Stimulated activated CD8-positive, alpha-beta memory T cell treated with anti-CD3 and anti-CD28 coated beads, Interleukin-12 subunit alpha, Interleukin-12 subunit beta, amount 100 ng/mL, for 24 hours (primary cell): ENCODE measurements at regions not wholly inside any gene's neighbourhood (a gene's known extent, or its start where the extent isn't known, plus 50 kb on each side); places are given as distances from the start of the nearest gene placed in this dataset.
"Not testable (repeated sequence)": the region's sequence is repeated elsewhere in the genome, so short reads cannot be mapped to it uniquely, and the experiment has no call there.

Experiments used
- DNase-seq: peaks from one replicate; pipeline ENCODE4 v3.0.0-alpha.2; 2020; ENCODE audit errors: extremely low read depth

DNA sequence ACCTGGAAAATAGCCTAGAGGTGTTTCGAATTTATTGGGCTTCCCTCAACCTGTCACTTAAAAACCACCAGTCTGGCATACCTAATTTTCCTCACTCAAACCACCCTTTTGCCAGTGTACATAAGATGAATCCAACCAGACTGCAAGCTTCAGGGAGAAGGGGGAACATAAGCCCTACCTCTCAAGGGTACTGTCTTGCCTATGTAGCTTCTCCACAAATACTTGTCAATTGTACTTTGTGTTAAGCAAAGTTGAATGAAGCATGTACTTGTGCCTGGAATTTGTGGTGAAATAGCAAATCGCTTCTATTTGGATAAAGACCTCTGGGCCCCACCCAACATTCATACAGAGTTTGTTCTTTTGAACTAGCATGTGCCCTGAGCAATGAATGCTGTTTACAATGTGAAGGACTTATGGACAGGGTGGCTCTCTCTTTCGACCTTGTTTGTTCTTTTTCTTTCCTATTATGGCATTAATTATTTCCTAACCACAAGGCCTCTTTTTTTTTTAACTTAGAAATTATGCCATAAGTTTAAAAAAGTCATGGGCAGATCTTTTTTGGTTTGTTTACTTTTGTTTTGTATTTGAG lies 580.2 kb downstream of the EBF1 start:
- no peak for DNase-seq

DNA sequence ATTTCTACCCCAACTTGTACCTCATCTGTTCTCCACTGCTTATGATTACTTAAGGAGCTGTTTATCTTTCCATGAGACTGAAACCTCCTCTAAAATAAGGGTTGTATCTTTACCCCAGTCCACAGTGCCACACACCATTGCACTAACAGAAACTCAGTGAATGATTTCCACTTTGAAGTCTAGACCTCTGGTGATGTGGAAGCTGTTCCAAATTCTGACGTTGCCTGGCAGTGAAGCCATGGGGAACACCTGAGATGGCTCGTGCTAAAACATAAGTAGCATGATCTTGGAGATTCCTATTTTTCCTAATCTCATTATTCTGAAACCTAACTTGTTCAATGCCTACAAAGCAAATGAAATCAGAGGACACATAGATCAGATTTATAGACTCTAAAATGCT lies 583.2 kb downstream of the EBF1 start:
- DNase-seq, result no peak

DNA sequence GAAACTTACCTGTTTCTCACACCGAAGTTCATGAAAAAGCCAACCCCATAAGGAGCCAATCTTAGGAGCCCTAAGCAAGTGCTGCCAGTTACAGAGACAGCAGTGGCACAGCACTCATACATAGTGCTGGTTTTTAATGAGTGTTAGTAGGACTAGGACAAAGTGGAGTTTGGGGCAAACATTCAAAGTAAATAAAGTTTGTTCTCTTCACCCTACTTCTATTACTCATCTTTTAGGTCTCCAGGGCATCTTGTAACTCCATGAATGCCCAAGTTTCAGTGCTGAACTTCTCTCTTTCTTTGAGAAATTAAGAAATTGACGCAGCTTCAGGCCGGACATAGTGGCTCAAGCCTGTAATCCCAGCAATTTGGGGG lies 584.7 kb downstream of the EBF1 start:
- DNase-seq, result no peak

DNA sequence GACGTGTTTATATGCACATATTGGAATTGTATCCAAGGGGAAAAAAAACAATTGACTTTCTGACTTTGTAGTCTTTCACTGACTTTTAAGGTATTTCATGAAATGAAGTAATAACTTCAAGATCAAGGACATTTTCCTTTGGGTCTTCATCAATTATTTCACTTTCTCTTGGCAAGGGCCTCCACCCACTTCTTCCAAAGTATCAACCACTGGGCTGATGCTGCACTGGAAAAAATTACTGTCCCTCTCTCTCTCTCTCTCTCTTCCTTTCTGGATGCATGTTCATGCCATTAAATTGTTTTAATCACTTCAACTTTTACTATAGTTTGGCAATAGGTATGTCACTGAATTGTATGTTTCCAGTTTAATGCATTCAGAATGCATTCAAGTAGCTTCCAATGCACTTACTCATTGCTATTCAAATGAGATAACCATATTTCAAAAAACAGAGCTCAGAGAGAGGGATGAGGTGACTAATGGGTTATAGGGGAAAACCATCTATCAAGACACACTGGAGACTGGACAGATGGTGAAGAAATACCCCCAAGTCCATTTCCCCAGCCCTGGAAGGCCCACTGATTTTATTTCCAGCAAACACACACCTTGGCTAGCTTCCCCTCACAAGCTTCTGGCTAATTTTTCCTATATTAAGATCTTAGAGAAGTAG lies 585.3 kb downstream of the EBF1 start:
- DNase-seq, result no peak

DNA sequence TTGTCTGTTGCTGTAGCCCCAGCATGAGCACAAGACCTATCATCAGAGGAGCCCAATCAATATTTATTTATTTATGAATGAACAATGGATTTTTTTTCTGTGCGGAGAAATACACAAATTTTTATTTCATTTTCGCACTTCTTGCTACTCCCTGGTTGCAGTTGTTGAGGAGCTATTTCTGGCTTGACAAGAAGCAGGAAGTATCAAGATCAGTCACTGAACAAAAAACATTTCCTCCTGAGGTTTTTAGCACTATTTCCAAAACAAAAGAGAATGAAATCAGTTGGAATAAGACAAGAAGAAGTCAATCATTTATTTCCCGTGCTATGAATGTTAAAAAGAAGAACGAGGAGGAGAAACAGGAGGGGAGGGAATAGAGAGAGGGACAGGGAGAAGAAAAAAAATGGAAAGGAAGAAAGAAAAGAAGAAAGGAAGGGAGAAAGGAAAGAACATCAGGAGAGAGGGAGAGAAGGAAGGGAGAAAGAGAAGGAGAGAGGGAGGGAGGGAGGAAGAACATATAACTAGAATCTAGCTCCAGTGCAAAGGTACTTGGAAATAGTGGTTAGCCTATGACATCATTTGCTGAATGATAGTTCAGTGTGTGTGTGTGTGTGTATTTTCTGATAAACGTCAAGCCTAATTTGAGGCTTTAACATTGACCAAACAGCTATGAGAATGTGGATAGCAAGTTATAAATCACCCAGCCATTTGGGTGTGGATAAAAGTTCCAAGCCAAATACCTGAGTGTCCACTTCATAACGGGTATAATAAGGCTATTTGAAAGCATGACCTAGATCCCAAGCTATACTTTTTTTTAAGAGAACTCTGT lies 586.0 kb downstream of the EBF1 start:
- DNase-seq, result no peak

DNA sequence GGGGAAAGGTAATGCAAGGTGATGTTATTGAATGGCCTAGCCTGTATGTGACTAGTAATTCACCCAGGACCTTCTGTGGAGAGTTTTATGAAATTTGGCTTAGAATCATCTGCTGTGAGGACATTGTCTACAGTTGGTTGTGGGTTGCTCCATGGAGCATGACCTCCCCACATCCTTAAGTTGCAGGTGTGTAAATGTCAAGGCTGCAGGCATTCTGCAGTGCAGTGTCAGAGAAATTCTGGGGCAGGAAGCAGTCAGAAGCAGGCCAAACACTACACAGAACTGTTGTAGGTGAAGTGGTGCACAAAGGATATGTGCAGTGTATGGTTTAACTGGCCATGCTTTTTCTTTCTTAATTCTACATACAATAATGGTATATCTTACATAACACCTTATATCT lies 588.3 kb downstream of the EBF1 start:
- no peak for DNase-seq

DNA sequence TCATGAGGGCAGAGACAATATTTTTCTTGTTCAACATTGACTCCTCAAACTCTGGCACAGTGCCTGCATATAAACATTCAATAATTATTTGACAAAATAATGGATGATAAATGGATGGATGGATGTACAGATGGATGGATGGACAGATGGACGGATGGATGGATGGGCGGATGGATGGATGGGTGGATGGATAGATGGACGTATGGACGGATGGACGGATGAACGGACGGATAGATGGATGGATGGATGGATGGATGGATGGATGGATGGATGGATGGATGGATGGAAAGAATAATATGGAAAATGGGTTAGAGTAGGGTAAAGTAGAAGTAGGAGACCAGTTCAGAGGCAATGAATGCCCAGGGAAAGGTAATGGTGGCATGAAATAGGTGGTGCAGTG lies 589.2 kb downstream of the EBF1 start:
- no peak for DNase-seq

DNA sequence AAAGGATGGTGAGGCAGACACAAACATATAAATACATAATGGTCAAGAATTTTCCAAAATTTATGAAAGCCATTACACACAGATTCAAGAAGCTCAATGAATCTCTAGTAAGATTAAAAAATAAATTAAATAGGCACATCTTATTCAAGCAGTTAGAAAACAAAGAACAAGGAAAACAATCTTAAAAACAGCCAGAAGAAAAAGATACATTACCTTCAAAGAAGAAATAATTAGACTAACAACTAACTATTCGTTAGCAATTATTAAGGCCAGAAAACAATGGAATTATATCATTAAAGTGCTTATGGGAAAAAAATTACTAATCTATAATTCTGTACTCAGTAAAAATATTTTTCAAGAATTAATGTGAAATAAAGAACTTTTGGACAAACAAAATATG lies 593.1 kb downstream of the EBF1 start:
- DNase-seq, result no peak

DNA sequence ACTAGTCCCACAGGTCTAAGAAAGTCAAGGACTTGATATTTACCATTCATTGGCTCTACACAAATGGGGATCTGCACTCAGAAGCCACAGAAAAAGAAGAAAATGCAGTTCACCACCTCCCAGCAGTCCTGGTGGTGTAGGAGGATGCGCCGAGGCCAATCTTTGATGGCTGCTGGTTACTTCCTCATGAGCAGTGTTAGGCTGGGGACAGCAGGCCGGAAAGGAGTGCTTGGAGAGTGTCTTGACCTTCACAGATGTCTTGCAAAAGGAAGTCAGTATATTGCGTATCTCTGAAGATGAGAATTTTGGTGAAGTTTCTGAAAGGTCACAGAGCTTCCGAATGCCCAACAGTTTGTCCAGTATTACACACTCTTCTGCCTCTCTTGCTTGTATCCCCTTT lies 597.0 kb downstream of the EBF1 start:
- DNase-seq, result no peak

DNA sequence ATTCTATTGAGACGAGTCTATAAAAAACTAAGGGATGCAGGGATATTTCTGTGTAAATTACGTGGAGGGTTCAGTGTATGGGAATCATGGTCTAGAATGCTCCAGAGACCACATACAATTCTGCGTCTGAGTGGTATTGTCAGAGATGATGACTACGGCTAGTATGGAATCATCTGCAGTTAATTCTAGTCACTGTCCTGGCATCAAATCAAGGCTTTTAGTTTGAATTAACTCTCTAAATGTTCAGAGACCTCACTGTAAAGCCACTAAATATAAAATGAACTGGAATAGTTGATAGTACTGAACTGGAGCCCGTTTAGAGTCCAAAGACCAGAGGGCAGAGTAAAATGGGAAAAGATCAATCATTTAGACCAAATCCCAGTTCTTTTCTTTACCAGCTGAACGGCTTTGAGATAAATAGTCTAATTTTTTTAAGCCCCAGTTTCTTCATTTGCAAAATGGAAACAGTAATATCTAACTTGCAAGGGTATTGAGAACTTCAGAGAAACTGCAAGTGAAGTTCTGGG lies 599.8 kb downstream of the EBF1 start:
- DNase-seq, result no peak

DNA sequence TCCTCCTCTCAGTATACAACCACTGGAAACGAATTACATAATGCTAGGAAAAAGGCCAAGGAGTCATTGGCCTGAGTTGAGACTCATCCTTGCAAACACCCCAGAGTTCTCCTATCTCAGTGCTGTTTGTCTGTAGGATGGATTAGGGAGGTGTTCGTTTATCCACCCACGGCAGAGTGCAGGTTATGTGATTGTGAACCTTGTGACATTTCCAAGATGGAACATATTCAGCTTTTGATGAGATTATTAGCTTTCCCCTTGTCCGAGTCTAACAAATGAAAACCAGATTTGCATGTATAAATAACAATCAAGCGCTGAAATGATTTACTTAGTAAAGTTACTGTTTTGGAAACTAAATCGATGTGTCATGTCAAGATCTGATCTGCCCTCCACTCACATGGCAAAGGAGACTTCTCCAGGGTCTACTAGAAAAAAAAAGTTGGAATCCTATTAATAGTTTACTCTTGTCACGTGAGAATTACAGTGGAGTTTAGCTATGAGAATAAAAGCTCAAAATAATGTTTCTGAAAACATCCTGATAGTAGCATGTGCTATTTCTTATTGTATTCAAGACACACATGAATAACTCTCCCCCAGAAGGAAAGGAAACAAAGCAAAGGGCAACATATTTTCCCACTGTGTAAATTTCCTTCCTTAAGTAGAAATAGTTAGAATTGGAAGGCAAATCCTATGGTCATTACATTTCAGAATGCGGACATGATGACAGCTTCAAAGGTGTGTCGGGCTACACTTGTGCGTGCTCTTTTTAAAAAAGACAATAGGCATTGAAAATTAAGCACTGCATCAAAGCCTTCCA lies 600.4 kb downstream of the EBF1 start:
- no peak for DNase-seq

DNA sequence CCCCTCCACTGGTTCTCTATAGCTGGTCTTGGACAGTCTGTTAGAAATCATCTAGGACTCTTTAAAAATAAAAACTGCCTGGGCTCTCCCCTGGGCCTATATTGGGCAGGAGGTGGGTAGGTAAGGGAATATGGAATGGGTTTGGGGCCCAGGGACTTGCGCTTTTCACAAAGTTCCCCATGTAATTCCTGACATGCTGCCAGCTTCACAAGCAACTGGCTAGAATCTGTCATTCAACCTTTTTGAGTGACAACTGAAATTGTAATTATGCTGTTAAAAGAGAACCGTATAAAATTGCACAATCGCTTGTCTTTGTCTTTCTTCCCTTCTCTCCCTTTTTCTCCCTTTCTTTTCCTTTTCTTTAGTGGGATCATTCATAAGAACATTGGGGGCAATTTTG lies 603.1 kb downstream of the EBF1 start:
- no peak for DNase-seq

DNA sequence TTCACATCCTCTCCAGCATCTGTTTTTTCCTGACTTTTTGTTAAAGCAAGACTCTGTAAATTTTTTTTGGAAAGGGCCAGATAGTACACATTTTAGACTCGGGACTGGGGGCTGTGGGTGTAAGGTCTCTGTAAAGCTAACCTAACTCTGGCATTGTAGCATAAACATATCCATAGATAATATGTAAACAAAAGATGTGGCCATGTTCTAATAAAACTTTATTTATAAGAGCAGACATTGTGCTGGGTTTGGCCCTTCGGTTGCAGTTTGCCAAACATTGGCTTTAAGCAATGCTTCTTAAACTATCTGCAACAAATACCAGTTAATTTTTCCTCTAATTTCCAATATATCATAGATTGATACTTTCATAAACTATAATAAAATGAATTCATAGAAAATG lies 605.2 kb downstream of the EBF1 start:
- DNase-seq, result no peak

DNA sequence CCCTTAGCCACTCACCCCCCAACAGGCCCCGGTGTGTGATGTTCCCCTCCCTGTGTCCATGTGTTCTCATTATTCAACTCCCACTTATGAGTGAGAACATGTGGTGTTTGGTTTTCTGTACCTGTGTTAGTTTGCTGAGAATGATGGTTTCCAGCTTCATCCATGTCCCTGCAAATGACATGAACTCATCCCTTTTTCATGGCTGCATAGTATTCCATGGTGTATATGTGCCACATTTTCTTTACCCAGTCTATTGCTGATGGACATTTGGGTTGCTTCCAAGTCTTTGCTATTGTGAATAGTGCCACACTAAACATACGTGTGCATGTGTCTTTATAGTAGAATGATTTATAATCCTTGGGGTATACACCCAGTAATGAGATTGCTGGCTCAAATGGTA lies 605.7 kb downstream of the EBF1 start:
- DNase-seq, result not testable (repeated sequence)

DNA sequence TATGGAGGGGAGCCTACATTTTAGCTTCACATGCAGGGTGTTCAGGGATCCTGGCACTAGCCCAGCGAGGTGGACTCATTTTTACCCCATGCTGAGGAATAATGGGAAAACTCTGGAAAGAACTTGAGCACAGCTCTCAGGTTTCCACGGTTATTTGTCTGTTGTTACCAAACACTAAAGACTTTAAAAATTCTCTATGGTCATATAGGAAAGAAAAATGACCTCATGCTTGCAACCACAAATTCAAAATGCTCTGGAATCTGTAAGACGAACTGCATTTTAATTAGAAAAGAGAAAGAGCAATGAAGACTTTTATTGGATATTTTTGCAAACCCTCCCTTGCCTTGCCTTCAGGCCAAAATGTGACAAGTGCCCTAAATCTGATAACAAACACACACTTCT lies 606.9 kb downstream of the EBF1 start:
- DNase-seq, result no peak

DNA sequence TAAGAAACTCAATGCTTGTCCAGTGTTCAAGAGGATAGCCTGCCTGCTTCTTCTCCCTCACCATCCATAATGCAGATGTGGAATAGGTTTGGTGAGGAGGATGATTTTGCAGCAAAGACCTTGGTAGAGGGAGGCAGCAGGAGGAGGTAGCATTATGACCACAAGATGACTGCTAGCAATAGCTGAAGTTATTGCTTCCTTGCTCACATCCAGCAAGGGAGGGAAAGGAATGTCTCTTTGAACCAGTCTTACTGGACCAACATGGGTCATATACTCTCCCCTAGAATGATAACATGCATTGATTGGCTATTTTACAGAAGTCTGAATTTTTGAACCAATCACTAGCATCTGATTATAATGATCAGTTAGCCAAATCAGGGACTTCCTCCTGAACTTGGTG lies 607.6 kb downstream of the EBF1 start:
- DNase-seq, result no peak

DNA sequence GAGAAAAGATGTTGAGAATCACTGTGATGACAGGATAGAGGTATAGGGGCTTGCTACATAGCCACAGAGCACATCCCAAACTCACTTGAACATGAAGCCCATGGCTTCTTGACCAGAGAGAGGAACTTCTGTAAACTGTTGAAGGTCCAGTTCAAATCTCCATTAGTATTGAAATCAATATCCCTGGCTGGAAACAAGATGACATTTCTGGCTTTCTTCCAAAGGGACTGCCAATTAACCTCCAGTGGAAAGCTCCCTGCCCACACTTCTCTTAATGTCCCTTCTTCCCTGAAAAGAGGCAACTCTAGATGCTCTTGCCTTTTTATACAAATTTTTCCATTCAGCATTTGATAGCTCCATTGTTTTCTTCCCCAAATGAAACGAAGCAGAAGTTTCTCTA lies 612.1 kb downstream of the EBF1 start:
- DNase-seq, result no peak

DNA sequence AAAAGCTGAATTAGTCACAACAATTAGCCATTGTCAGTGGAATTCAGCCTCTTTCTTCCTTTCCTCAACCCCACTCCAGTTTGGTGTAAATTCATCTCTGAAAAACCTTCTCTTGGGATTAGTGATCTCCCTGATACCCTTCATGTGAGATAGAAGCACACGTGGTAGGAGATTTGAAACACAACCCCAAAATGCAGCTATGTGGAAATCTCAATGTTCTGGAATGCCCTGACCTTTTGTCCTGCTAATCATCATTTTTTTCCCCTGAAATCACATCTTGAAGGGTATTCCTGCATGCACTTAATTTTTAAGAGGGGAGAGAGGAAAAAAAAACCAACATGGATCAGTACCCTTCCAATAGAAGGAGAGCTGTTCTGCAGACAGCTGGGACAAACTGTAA lies 612.6 kb downstream of the EBF1 start:
- DNase-seq, result no peak

DNA sequence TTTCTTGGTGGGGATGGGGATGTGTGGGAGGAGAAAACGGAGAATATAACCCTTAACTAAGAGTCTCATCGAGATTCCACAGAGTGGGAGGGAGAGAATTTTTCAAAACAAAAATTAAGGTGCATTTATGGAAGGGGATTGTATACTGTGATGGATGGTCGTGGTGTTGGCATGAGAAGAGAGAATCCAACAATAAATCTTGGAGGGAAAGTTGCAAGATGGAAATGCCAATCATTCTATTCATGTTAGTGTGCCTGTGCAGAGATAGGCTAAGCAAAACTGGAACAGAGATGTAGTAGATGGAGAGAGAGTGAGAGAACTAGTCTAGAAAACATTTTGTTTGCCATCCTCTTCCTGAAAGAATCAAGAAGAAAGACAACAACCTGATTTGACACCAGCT lies 613.1 kb downstream of the EBF1 start:
- no peak for DNase-seq

DNA sequence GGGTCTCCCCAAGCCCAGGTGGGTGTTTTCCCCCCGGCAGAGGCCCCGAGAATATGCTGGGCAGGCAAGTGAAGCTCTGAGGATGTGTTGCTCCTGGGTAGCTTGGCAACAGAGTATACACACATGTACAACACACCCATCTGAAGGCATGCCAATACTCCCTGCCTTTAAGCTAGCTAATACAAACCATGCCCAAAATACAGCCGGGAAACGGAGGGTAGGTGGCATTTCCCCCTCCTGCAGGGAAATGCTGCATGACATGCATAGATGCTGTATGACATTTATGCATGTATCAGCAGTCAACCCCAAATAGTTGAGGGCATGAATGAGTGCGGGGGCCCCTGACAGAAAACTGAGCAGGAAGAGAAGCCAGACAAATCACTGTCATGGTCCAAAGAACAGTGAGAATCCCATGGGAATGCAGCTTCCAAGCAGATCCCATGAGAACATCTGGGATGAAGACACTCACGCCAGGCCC lies 614.1 kb downstream of the EBF1 start:
- no peak for DNase-seq

DNA sequence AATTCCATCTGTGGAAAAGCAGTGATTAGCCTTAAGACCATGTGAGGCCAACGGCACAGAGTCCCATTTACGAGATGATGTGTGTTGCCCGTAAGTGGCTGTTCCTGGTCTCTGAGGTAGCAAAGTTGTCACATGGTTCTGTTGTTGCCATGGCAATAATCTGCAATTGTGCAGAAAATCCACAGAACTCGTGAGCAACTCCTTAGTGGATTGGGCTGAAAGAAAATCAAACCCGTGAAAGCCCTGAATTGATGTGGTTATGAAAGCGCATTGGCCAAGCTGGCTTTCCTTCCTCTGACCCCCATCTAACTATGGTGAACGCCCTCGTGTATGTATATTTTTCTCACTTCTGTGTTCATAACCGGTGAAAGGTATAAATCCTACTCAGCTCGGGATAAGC lies 614.7 kb downstream of the EBF1 start:
- no peak for DNase-seq

DNA sequence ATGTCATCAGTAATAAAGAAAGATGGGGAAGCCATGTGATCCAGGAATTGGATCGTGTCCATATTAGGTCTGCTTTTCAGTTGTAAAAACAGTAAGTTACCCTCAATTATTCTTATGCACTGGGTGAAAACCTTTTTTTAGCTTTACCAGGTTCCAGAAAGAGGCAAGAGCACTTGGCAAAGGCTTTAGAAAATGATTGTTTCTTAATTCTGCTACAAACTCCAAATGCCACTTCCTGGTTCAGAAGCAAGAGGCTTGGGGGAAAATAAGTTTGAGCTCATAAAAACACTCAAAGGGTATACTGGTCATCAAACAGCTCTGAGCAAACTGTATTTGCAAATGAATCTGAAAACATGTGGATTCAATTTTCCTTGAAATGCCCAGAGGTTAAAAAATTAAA lies 615.6 kb downstream of the EBF1 start:
- no peak for DNase-seq
